ENCODE measurements at regions not wholly inside any gene's neighbourhood (a gene's known extent, or its start where the extent isn't known, plus 50 kb on each side); places are given as distances from the start of the nearest gene placed in this dataset.
A peak's percentile ranks its signal among the peaks of the same experiment; 100 is the strongest.
"Not testable (repeated sequence)": the region's sequence is repeated elsewhere in the genome, so short reads cannot be mapped to it uniquely, and the experiment has no call there.

DNA sequence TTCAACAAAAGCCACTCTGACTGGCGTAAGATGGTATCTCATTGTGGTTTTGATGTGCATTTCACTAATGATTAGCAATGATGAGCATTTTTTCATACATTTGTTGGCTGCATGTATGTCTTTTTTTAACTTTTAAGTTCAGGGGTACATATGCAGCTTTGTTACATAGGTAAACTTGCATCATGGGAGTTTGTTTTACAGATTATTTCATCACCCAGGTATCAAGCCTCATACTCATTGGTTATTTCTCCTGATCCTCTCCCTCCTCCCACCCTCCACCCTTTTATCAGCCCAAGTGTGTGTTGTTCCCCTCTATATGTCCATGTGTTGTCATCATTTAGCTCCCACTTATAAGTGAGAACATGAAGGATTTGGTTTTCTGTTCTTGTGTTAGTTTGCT lies 154.1 kb upstream of the POGK start:
- Mint-ChIP-seq H3K27ac (no peak overlapping the region), H3K4me1 (no peaks in the 10 kb centered on the region), H3K36me3 (no peaks in the 10 kb centered on the region), H3K27me3 (ENCODE audit: low read depth) (peaks cover 2% of the 10 kb centered on the region), H3K4me3 (no peak overlapping the region), H3K9me3 (peaks cover 29% of the 10 kb centered on the region)
- TF ChIP-seq, protein P1, sequence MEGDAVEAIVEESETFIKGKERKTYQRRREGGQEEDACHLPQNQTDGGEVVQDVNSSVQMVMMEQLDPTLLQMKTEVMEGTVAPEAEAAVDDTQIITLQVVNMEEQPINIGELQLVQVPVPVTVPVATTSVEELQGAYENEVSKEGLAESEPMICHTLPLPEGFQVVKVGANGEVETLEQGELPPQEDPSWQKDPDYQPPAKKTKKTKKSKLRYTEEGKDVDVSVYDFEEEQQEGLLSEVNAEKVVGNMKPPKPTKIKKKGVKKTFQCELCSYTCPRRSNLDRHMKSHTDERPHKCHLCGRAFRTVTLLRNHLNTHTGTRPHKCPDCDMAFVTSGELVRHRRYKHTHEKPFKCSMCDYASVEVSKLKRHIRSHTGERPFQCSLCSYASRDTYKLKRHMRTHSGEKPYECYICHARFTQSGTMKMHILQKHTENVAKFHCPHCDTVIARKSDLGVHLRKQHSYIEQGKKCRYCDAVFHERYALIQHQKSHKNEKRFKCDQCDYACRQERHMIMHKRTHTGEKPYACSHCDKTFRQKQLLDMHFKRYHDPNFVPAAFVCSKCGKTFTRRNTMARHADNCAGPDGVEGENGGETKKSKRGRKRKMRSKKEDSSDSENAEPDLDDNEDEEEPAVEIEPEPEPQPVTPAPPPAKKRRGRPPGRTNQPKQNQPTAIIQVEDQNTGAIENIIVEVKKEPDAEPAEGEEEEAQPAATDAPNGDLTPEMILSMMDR (IDR thresholded peaks at IDR 0.05; ENCODE audit: unreplicated experiment): no peak
- no peak for DNase-seq (ENCODE audit: low spot score in 2 of 2, unreplicated experiment in 2 of 2)

DNA sequence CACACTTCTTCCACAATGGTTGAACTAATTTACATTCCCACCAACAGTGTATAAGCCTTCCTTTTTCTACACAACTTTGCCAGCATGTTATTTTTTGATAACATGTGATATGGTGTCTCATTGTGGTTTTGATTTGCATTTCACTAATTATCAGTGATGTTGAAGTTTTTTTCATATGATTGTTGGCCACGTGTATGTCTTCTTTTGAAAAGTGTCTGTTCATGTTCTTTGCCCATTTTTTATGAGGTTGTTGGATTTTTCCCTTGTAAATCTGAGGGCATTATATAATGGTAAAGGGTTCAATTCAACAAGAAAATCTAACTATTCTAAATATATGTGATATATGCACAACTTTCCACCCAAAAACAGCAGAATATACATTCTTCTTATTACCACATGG lies 153.4 kb upstream of the POGK start:
- H3K4me1 Mint-ChIP-seq; H3K36me3 Mint-ChIP-seq; H3K27me3 Mint-ChIP-seq (ENCODE audit: low read depth); H3K27ac Mint-ChIP-seq; H3K4me3 Mint-ChIP-seq; DNase-seq (ENCODE audit: low spot score in 2 of 2, unreplicated experiment in 2 of 2): not testable (repeated sequence)
- H3K9me3 Mint-ChIP-seq: peaks cover 29% of the 10 kb centered on the region

DNA sequence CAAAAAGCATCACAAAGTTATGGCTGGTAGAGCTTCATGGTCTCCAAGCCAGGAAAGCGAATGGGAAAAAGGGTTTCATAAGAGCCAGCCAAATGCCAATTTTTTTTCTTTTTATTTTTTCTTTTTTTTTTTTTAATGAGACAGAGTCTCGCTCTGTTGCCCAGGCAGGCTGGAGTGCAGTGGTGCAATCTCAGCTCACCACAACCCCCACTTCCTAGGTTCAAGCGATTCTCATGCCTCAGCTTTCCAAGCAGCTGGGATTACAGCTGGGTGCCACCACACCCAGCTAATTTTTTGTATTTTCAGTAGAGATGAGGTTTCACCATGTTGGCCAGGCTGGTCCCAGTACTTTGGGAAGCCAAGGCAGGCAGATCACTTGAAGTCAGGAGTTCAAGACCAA lies 148.7 kb upstream of the POGK start:
- H3K27me3 Mint-ChIP-seq (ENCODE audit: low read depth); H3K36me3 Mint-ChIP-seq: not testable (repeated sequence)

DNA sequence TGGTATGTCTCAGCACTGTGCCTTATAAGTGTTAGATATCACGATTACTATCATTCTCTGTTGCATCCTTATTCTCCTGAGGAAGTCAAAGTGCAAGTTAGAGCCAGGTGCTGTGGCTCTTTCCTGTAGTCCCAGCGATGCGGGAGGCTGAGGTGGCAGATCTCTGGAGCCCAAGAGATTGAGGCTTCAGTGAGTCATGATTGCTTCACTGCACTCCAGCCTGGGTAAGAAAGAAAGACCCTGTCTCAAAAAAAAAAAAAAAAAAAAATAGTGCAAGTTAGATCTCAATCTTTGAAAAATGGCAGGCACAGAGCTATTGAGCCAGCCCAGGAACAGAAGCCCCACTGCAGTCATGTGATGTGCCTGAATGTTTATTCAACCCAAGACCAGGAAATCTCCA lies 147.8 kb upstream of the POGK start:
- TF ChIP-seq, protein P1 (IDR thresholded peaks at IDR 0.05; ENCODE audit: unreplicated experiment): no peak
- no peak overlapping the region for H3K27ac Mint-ChIP-seq

More for the DNA sequence above, 148.7 kb upstream of the POGK start:
- Mint-ChIP-seq H3K4me1 (peaks cover 15% of the 10 kb centered on the region), H3K9me3 (peaks cover 21% of the 10 kb centered on the region)
- not testable (repeated sequence) for H3K4me3 Mint-ChIP-seq; H3K27ac Mint-ChIP-seq; DNase-seq (ENCODE audit: low spot score in 2 of 2, unreplicated experiment in 2 of 2)

DNA sequence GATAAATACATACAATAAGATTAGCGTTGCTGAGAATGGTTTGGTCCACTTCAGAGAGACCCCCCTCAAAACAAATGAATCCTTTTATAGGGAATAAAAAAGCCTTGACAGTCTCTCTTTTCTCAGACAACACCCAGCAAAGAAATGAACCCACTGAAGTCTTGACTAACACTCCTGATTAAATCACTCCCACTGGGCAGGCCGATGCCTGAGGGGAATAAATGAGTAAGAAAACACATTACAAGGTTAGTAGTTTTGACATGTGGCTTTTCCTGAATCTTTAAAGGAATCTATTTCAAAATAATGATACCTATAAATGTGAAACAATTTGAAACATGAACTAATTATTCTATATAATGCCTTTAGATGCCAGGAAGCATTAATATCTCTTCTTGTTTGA lies 146.9 kb upstream of the POGK start:
- Mint-ChIP-seq H3K4me3 (no peak overlapping the region), H3K9me3 (peaks cover 9% of the 10 kb centered on the region), H3K4me1 (peaks cover 15% of the 10 kb centered on the region), H3K36me3 (no peaks in the 10 kb centered on the region), H3K27ac (peak overlapping the region; percentile 64), H3K27me3 (ENCODE audit: low read depth) (peaks cover 4% of the 10 kb centered on the region)
- DNase-seq (ENCODE audit: low spot score in 2 of 2, unreplicated experiment in 2 of 2): no peak
- TF ChIP-seq, protein P1 (IDR thresholded peaks at IDR 0.05; ENCODE audit: unreplicated experiment): no peak

More for the DNA sequence above, 147.8 kb upstream of the POGK start:
- peaks cover 4% of the 10 kb centered on the region for H3K27me3 Mint-ChIP-seq (ENCODE audit: low read depth)
- no peak for DNase-seq (ENCODE audit: low spot score in 2 of 2, unreplicated experiment in 2 of 2)
- H3K4me1 Mint-ChIP-seq: peaks cover 15% of the 10 kb centered on the region
- H3K36me3 Mint-ChIP-seq: no peaks in the 10 kb centered on the region
- peaks cover 12% of the 10 kb centered on the region for H3K9me3 Mint-ChIP-seq
- no peak overlapping the region for H3K4me3 Mint-ChIP-seq

DNA sequence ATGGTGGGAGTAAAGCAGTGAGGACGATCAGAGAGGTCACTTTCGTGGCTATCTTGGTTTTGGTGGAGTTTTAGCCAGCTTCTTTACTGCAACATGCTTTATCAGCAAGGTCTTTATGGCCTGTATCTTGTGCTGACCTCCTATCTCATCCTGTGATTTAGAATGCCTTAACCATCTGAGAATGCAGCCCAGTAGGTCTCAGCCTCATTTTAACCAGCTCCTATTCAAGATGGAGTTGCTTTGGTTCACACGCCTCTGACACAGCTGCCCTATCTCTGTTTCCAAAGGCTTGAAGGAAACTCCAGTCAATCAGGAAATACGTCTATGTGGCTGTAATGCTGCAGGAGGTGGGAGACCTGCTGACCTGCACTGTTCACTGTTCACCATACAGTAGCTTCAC lies 146.1 kb upstream of the POGK start:
- TF ChIP-seq, protein P1 (IDR thresholded peaks at IDR 0.05; ENCODE audit: unreplicated experiment): no peak
- H3K27ac Mint-ChIP-seq: no peak overlapping the region
- no peaks in the 10 kb centered on the region for H3K36me3 Mint-ChIP-seq
- H3K4me1 Mint-ChIP-seq: peaks cover 15% of the 10 kb centered on the region
- peaks cover 4% of the 10 kb centered on the region for H3K27me3 Mint-ChIP-seq (ENCODE audit: low read depth)
- H3K9me3 Mint-ChIP-seq: peaks cover 4% of the 10 kb centered on the region
- no peak overlapping the region for H3K4me3 Mint-ChIP-seq
- DNase-seq (ENCODE audit: low spot score in 2 of 2, unreplicated experiment in 2 of 2): no peak

DNA sequence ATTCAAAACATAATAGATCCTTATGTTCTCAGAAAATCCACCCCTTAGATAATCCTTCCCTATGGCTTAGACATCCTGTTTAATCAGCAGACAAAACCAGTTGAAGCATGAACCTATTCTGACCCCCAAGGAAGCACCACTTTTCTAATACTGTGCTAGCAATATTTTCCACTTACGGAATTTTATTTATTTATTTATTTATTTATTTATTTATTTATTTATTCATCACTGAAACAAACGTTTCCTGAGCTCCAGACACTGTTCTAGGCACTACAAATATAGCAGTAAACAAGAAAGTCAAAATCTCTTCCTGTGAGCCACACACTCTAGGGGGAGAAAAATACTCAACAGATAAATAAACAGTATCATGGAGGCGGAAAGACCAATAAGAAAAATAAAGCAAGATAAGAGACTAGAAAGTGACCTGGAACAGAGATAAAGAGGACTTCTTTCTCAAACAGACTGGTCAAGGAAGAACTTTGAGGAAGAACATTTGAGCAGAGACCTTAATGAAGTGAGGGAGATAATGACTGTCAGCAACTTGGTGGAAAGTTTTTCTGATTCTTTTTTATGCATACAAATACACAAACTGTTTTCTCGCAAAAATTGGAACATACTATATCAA lies 145.5 kb upstream of the POGK start:
- no peaks in the 10 kb centered on the region for H3K36me3 Mint-ChIP-seq
- TF ChIP-seq, protein P1 (IDR thresholded peaks at IDR 0.05; ENCODE audit: unreplicated experiment): no peak
- no peak overlapping the region for H3K27ac Mint-ChIP-seq
- H3K9me3 Mint-ChIP-seq: peaks cover 4% of the 10 kb centered on the region
- H3K4me3 Mint-ChIP-seq: no peak overlapping the region
- H3K27me3 Mint-ChIP-seq (ENCODE audit: low read depth): peaks cover 2% of the 10 kb centered on the region
- no peak for DNase-seq (ENCODE audit: low spot score in 2 of 2, unreplicated experiment in 2 of 2)
- H3K4me1 Mint-ChIP-seq: peaks cover 15% of the 10 kb centered on the region
